ENCODE measurements at regions not wholly inside any gene's neighbourhood (a gene's known extent, or its start where the extent isn't known, plus 50 kb on each side); places are given as distances from the start of the nearest gene placed in this dataset.

DNA sequence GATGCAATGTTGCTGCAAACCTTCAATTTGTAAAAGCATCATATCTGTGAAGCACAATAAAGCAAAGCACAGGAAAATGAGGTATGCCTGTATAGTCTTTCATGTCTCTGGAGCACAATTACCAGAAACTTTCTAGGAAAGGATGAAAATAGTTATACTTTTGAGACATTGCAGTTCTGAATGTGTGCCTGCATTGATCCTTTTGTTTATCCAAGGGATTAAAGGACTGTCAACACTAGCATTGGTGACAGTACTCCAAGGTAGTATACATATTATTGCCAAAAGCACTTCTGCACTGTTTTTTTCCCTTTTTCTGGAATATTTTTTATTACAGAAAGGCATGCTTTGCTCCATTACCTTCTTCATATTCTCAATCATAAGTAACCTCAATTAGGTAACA is 476.0 kb downstream of the GABRG1 start (continued):
- TF ChIP-seq, protein P1, sequence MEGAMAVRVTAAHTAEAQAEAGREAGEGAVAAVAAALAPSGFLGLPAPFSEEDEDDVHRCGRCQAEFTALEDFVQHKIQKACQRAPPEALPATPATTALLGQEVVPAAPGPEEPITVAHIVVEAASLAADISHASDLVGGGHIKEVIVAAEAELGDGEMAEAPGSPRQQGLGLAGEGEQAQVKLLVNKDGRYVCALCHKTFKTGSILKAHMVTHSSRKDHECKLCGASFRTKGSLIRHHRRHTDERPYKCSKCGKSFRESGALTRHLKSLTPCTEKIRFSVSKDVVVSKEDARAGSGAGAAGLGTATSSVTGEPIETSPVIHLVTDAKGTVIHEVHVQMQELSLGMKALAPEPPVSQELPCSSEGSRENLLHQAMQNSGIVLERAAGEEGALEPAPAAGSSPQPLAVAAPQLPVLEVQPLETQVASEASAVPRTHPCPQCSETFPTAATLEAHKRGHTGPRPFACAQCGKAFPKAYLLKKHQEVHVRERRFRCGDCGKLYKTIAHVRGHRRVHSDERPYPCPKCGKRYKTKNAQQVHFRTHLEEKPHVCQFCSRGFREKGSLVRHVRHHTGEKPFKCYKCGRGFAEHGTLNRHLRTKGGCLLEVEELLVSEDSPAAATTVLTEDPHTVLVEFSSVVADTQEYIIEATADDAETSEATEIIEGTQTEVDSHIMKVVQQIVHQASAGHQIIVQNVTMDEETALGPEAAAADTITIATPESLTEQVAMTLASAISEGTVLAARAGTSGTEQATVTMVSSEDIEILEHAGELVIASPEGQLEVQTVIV (IDR thresholded peaks at IDR 0.05; ENCODE audit: borderline replicate concordance, partially characterized antibody), result no peak
- no peak for TF ChIP-seq HDAC2 (IDR thresholded peaks at IDR 0.05)
- TF ChIP-seq, protein P2, sequence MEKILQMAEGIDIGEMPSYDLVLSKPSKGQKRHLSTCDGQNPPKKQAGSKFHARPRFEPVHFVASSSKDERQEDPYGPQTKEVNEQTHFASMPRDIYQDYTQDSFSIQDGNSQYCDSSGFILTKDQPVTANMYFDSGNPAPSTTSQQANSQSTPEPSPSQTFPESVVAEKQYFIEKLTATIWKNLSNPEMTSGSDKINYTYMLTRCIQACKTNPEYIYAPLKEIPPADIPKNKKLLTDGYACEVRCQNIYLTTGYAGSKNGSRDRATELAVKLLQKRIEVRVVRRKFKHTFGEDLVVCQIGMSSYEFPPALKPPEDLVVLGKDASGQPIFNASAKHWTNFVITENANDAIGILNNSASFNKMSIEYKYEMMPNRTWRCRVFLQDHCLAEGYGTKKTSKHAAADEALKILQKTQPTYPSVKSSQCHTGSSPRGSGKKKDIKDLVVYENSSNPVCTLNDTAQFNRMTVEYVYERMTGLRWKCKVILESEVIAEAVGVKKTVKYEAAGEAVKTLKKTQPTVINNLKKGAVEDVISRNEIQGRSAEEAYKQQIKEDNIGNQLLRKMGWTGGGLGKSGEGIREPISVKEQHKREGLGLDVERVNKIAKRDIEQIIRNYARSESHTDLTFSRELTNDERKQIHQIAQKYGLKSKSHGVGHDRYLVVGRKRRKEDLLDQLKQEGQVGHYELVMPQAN (conservative IDR thresholded peaks at IDR 0.05), result no peak
- TF ChIP-seq SPI1 (IDR thresholded peaks at IDR 0.05; ENCODE audit: borderline replicate concordance, insufficient read depth, low read depth, low read length), result no peak

GRCh38 chr4:45646885-45647590 is 476.8 kb downstream of the GABRG1 start:
- SMC1A ChIA-PET (ENCODE audit: uncharacterized antibody, unreplicated experiment), result no interaction called here
- ATAC-seq, result no peak

More at GRCh38 chr4:45646885-45647590, 476.8 kb downstream of the GABRG1 start:
- H3K9ac ChIP-seq (ENCODE audit: control insufficient read depth, insufficient read depth, low read length), result no peak overlapping the region
- no peak overlapping the region for H3K4me2 ChIP-seq (ENCODE audit: control insufficient read depth, insufficient read depth)
- no peaks in the 10 kb centered on the region for H3K79me2 ChIP-seq (ENCODE audit: control insufficient read depth, insufficient read depth, low read length)
- CTCF ChIA-PET, result interaction anchor here (1.7 kb wide), 1 partner anchor 9 kb away, joined by 5 read pairs; no protein-coding TSS in a partner anchor
- TF ChIP-seq RUNX3 (IDR thresholded peaks at IDR 0.05; ENCODE audit: low read length) (no peak), POLR2AphosphoS5 (IDR thresholded peaks at IDR 0.05; ENCODE audit: low read length) (no peak), POU2F2 (IDR thresholded peaks at IDR 0.05; ENCODE audit: borderline replicate concordance, low read depth, low read length) (no peak), ZSCAN29 (IDR thresholded peaks at IDR 0.05) (no peak), RAD51 (IDR thresholded peaks at IDR 0.05) (no peak), TARDBP (IDR thresholded peaks at IDR 0.05; ENCODE audit: borderline replicate concordance) (no peak), CREM (IDR thresholded peaks at IDR 0.05; ENCODE audit: low read depth) (no peak), STAT1 (conservative IDR thresholded peaks at IDR 0.05) (no peak), RFX5 (IDR thresholded peaks at IDR 0.05; ENCODE audit: low read depth, low read length) (no peak), NRF1 (conservative IDR thresholded peaks at IDR 0.05; ENCODE audit: low read depth, low read length) (no peak), TCF12 (IDR thresholded peaks at IDR 0.05; ENCODE audit: low read depth, low read length) (no peak), MEF2B (IDR thresholded peaks at IDR 0.05; ENCODE audit: partially characterized antibody, poor library complexity, severe bottlenecking) (no peak)
- RAD21 ChIA-PET (ENCODE audit: unreplicated experiment), result no interaction called here
- BruUV-seq (replicated peaks), result no TSS peak
- no peak overlapping the region for H3K4me3 ChIP-seq
- H3K4me1 ChIP-seq (ENCODE audit: control insufficient read depth, insufficient read depth, low read length), result no peaks in the 10 kb centered on the region
- no peaks in the 10 kb centered on the region for H3K27me3 ChIP-seq (replicated peaks in 1 of 2; ENCODE audit: control insufficient read depth in 2 of 2, insufficient read depth in 2 of 2, low read length in 1 of 2)
- DNase-seq (ENCODE audit: low read depth, low spot score) (no peak), FAIRE-seq (no peak)
- no peaks in the 10 kb centered on the region for H3K9me3 ChIP-seq (replicated peaks; ENCODE audit: control insufficient read depth, insufficient read depth, low read length)
- no peak overlapping the region for H2AFZ ChIP-seq (ENCODE audit: control insufficient read depth, low read depth, low read length)
- intact Hi-C loops (cut with micrococcal nuclease; ENCODE audit: unreplicated experiment), result no loop called here
- POLR2A ChIA-PET, result no interaction called here
- WGBS (ENCODE audit: insufficient coverage, insufficient replicate concordance, low lambda C conversion rate, missing lambda C conversion rate), result 33% methylated on average over 8 of the region's 8 CpGs
- H3K27ac ChIP-seq (ENCODE audit: control insufficient read depth, insufficient read depth), result no peak overlapping the region
- no peaks in the 10 kb centered on the region for H4K20me1 ChIP-seq (ENCODE audit: control insufficient read depth, insufficient read depth)
- H3K36me3 ChIP-seq (ENCODE audit: control insufficient read depth in 2 of 2, insufficient read depth in 2 of 2, low read length in 1 of 2), result no peaks in the 10 kb centered on the region
- in situ Hi-C loops (cut with MboI), result no loop called here

Data from GM12878 (cell line).